ENCODE measurements at regions not wholly inside any gene's neighbourhood (a gene's known extent, or its start where the extent isn't known, plus 50 kb on each side); places are given as distances from the start of the nearest gene placed in this dataset.

DNA sequence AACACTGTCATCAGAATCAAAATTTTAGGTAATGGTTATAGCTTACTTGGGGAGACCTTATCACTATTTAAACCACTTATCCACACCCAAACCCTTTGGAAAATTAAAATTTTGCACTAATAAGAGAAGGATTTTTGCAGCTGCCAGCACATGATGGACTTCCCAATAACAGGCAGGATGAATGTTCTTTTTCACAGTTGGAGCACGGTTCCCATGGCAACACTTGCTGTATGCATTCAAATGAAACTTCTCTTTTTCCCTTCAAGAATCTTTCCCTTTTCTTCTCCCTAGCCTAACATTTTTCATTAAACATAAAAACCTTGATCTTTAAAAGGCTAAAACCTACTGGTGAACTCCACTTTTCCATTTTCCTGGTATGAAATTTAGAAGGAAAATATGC is 768.2 kb downstream of the KCTD8 start:
- Histone ChIP-seq H3K27me3 (replicated peaks; ENCODE audit: insufficient read depth, low read depth, low read length, poor library complexity) (no peaks in the 10 kb centered on the region), H3K4me1 (ENCODE audit: insufficient read depth, low read length, poor library complexity, severe bottlenecking) (no peaks in the 10 kb centered on the region), H3K4me3 (ENCODE audit: low read depth, low read length, poor library complexity, severe bottlenecking) (no peak overlapping the region), H3K27ac (ENCODE audit: low read depth, low read length, poor library complexity, severe bottlenecking) (no peak overlapping the region), H3K9me3 (ENCODE audit: low read depth, low read length, poor library complexity, severe bottlenecking) (peaks cover 41% of the 10 kb centered on the region), H3K36me3 (ENCODE audit: insufficient read depth, low read length, poor library complexity, severe bottlenecking) (no peaks in the 10 kb centered on the region)
- ChIA-PET POLR2A (ENCODE audit: low non-redundant PET) (no interaction called here), CTCF (no interaction called here)
- no TSS peak for BruUV-seq (replicated peaks)
- TF ChIP-seq EZH2 (IDR thresholded peaks at IDR 0.05; ENCODE audit: borderline replicate concordance, low read depth, low read length, poor library complexity, severe bottlenecking), result no peak
- TF ChIP-seq, protein P1, sequence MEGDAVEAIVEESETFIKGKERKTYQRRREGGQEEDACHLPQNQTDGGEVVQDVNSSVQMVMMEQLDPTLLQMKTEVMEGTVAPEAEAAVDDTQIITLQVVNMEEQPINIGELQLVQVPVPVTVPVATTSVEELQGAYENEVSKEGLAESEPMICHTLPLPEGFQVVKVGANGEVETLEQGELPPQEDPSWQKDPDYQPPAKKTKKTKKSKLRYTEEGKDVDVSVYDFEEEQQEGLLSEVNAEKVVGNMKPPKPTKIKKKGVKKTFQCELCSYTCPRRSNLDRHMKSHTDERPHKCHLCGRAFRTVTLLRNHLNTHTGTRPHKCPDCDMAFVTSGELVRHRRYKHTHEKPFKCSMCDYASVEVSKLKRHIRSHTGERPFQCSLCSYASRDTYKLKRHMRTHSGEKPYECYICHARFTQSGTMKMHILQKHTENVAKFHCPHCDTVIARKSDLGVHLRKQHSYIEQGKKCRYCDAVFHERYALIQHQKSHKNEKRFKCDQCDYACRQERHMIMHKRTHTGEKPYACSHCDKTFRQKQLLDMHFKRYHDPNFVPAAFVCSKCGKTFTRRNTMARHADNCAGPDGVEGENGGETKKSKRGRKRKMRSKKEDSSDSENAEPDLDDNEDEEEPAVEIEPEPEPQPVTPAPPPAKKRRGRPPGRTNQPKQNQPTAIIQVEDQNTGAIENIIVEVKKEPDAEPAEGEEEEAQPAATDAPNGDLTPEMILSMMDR (conservative IDR thresholded peaks at IDR 0.05; ENCODE audit: low read depth, low read length), result no peak
- intact Hi-C loops (cut with micrococcal nuclease; ENCODE audit: unreplicated experiment), result no loop called here
- no peak for DNase-seq (ENCODE audit: low spot score)

DNA sequence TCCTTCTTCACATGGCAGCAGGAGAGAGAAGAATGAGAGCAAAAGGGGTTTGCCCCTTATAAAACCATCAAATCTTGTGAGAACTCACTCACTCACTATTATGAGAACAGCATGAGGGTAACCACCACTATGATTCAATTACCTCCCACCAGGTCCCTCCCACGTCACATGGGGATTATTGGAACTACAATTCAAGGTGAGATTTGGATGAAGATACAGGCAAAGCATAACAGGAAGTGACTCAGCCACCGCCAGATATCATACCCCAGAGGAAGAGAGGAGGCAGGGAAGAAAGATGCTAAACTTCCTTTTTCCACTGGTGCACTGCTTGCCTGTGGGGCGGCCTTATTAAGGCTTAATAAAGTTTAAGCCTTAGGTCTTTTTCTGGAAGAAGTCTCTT is 766.1 kb downstream of the KCTD8 start:
- Histone ChIP-seq H3K4me1 (ENCODE audit: insufficient read depth, low read length, poor library complexity, severe bottlenecking) (no peaks in the 10 kb centered on the region), H3K27me3 (replicated peaks; ENCODE audit: insufficient read depth, low read depth, low read length, poor library complexity) (no peaks in the 10 kb centered on the region), H3K27ac (ENCODE audit: low read depth, low read length, poor library complexity, severe bottlenecking) (no peak overlapping the region), H3K9me3 (ENCODE audit: low read depth, low read length, poor library complexity, severe bottlenecking) (peaks cover 47% of the 10 kb centered on the region), H3K4me3 (ENCODE audit: low read depth, low read length, poor library complexity, severe bottlenecking) (no peak overlapping the region), H3K36me3 (ENCODE audit: insufficient read depth, low read length, poor library complexity, severe bottlenecking) (no peaks in the 10 kb centered on the region)
- POLR2A ChIA-PET (ENCODE audit: low non-redundant PET), result no interaction called here
- intact Hi-C loops (cut with micrococcal nuclease; ENCODE audit: unreplicated experiment), result no loop called here
- no TSS peak for BruUV-seq (replicated peaks)
- no peak for DNase-seq (ENCODE audit: low spot score)
- TF ChIP-seq, protein P1 (conservative IDR thresholded peaks at IDR 0.05; ENCODE audit: low read depth, low read length), result no peak
- TF ChIP-seq EZH2 (IDR thresholded peaks at IDR 0.05; ENCODE audit: borderline replicate concordance, low read depth, low read length, poor library complexity, severe bottlenecking), result no peak
- CTCF ChIA-PET, result no interaction called here

DNA sequence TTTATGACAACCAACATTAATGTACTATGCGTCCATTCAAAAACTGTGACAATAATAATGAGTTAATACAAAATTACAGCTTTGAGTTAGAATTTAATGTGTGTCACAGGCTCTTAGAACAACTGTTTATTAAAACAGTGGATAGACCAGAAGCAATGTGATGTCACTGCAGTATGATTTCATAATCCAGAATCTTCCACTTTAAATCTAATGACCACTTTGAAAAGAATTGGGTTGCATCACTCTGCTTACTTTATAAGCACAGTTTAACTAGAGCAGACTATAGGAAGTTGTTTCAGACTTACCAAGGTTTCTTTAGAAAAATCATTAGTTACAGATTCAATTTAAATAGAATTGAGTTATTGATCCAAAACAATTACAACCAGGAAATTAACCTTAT is 758.5 kb downstream of the KCTD8 start:
- peaks cover 28% of the 10 kb centered on the region for H3K9me3 ChIP-seq (ENCODE audit: low read depth, low read length, poor library complexity, severe bottlenecking)
- no peak for DNase-seq (ENCODE audit: low spot score)
- H3K36me3 ChIP-seq (ENCODE audit: insufficient read depth, low read length, poor library complexity, severe bottlenecking), result no peaks in the 10 kb centered on the region
- intact Hi-C loops (cut with micrococcal nuclease; ENCODE audit: unreplicated experiment), result no loop called here
- H3K27me3 ChIP-seq (replicated peaks; ENCODE audit: insufficient read depth, low read depth, low read length, poor library complexity), result no peaks in the 10 kb centered on the region
- no peaks in the 10 kb centered on the region for H3K4me1 ChIP-seq (ENCODE audit: insufficient read depth, low read length, poor library complexity, severe bottlenecking)
- ChIA-PET CTCF (no interaction called here), POLR2A (ENCODE audit: low non-redundant PET) (no interaction called here)
- no TSS peak for BruUV-seq (replicated peaks)
- TF ChIP-seq, protein P1 (conservative IDR thresholded peaks at IDR 0.05; ENCODE audit: low read depth, low read length), result no peak
- no peak for TF ChIP-seq EZH2 (IDR thresholded peaks at IDR 0.05; ENCODE audit: borderline replicate concordance, low read depth, low read length, poor library complexity, severe bottlenecking)
- no peak overlapping the region for H3K4me3 ChIP-seq (ENCODE audit: low read depth, low read length, poor library complexity, severe bottlenecking)
- H3K27ac ChIP-seq (ENCODE audit: low read depth, low read length, poor library complexity, severe bottlenecking), result no peak overlapping the region
